H1 (cell line): ENCODE measurements at regions not wholly inside any gene's neighbourhood (a gene's known extent, or its start where the extent isn't known, plus 50 kb on each side); places are given as distances from the start of the nearest gene placed in this dataset.

Source experiments
- CTCF ChIA-PET: fragments of 300-600 bp; sonication (Branson Sonifier 250); formaldehyde crosslinking; loops from one replicate; lab custom pipeline; 2021; ENCODE audit not compliant: partially characterized antibody; lab: Charles Lee
- POLR2A ChIA-PET: fragments of 300-600 bp; sonication (Branson Sonifier 250); formaldehyde crosslinking; loops from one replicate; lab custom pipeline; 2021; ENCODE audit warnings: inconsistent platforms; ENCODE audit not compliant: partially characterized antibody; lab: Charles Lee
- DNase-seq, 2 experiments: peaks; one replicate each; pipeline versions ENCODE4 v3.0.0 to v3.0.0-alpha.2; 2010 to 2022; ENCODE audit warnings: low spot score in 2 of 2, low read depth in 1 of 2, mixed read lengths in 1 of 2
- FAIRE-seq: peaks from 2 replicates; lab custom pipeline; 2011; peaks lifted over from hg19 to GRCh38; lab: Jason Lieb, UNC
- H2AFZ ChIP-seq: 2 replicates; pipeline ENCODE4 v1.8.1; 2012; ENCODE audit warnings: low read length, inconsistent platforms
- H2AK5ac ChIP-seq: 2 replicates; pipeline ENCODE4 v1.6.1; 2013; ENCODE audit warnings: low read depth, low read length
- H2BK120ac ChIP-seq: replicated peaks from 2 replicates; pipeline ENCODE3; 2013; ENCODE audit warnings: low read depth, low read length, inconsistent platforms
- H2BK12ac ChIP-seq: 2 replicates; pipeline ENCODE4 v1.6.1; 2013; ENCODE audit warnings: low read depth, low read length
- H2BK15ac ChIP-seq: 2 replicates; pipeline ENCODE4 v1.6.1; 2013; ENCODE audit warnings: low read length
- H2BK20ac ChIP-seq: 2 replicates; pipeline ENCODE4 v1.6.1; 2013; ENCODE audit warnings: low read length
- H2BK5ac ChIP-seq: 2 replicates; pipeline ENCODE4 v1.6.1; 2013; ENCODE audit warnings: low read depth, low read length
- H3K14ac ChIP-seq: 2 replicates; pipeline ENCODE4 v1.6.1; 2013; ENCODE audit warnings: inconsistent platforms; ENCODE audit not compliant: insufficient read length
- H3K18ac ChIP-seq: 2 replicates; pipeline ENCODE4 v1.6.1; 2013; ENCODE audit warnings: low read length; ENCODE audit errors: extremely low read depth
- H3K23ac ChIP-seq: 2 replicates; pipeline ENCODE4 v1.6.1; 2013; ENCODE audit warnings: inconsistent platforms; ENCODE audit not compliant: insufficient read length
- H3K23me2 ChIP-seq: 2 replicates; pipeline ENCODE4 v1.6.1; 2013; ENCODE audit warnings: low read depth, low read length
- H3K27ac ChIP-seq: 2 replicates; pipeline ENCODE4 v1.6.1; 2011; ENCODE audit warnings: low read depth, low read length, inconsistent platforms
- H3K27me3 ChIP-seq, 4 experiments: replicated peaks in 1 of 4; 1 replicate in 1 of 4; 2 replicates in 3 of 4; pipeline versions ENCODE4 v1.6.1 to v1.8.1; 2011 to 2013; ENCODE audit warnings: low read length in 3 of 4, mild to moderate bottlenecking in 3 of 4, inconsistent platforms in 2 of 4, mixed read lengths in 2 of 4, moderate library complexity in 1 of 4; ENCODE audit not compliant: control insufficient read depth in 3 of 4, insufficient read depth in 3 of 4; ENCODE audit errors: extremely low read depth in 1 of 4
- H3K36me3 ChIP-seq, 4 experiments: 2 replicates each; pipeline versions ENCODE4 v1.6.1 to v1.8.1; 2011 to 2013; ENCODE audit warnings: mild to moderate bottlenecking in 4 of 4, low read length in 3 of 4, moderate library complexity in 2 of 4, control low read depth in 1 of 4, inconsistent platforms in 1 of 4; ENCODE audit not compliant: insufficient read depth in 4 of 4, control insufficient read depth in 2 of 4
- H3K4ac ChIP-seq: replicated peaks from 2 replicates; pipeline ENCODE3; 2013; ENCODE audit warnings: low read length, low read depth, mixed read lengths, inconsistent platforms; ENCODE audit not compliant: insufficient read length
- H3K4me1 ChIP-seq, 4 experiments: replicated peaks in 1 of 4; 1 replicate in 1 of 4; 2 replicates in 3 of 4; pipeline versions ENCODE4 v1.6.1 to v1.8.1; 2011 to 2013; ENCODE audit warnings: low read length in 3 of 4, inconsistent platforms in 2 of 4, mixed read lengths in 1 of 4; ENCODE audit not compliant: insufficient read depth in 4 of 4, control insufficient read depth in 3 of 4
- H3K4me2 ChIP-seq, 2 experiments: 2 replicates each; pipeline versions ENCODE4 v1.6.1 to v1.8.1; 2011 to 2013; ENCODE audit warnings: low read depth in 2 of 2, low read length in 2 of 2, control low read depth in 1 of 2, inconsistent platforms in 1 of 2, mild to moderate bottlenecking in 1 of 2; ENCODE audit not compliant: insufficient read depth in 1 of 2
- H3K4me3 ChIP-seq, 4 experiments: fragments of 200-600, 300-600 bp in 1 of 4; sonication (generic), shearing (Covaris generic), sonication (Bioruptor Twin) in 1 of 4; 2 replicates each; pipeline versions ENCODE4 v1.5.1 to v1.8.1; 2011 to 2016; ENCODE audit warnings: low read length in 4 of 4, low read depth in 3 of 4, control low read depth in 2 of 4, inconsistent platforms in 2 of 4, mild to moderate bottlenecking in 2 of 4, mixed read lengths in 1 of 4, moderate library complexity in 1 of 4; ENCODE audit not compliant: insufficient read depth in 2 of 4; ENCODE audit errors: extremely low read depth in 1 of 4
- H3K56ac ChIP-seq: replicated peaks from 2 replicates; pipeline ENCODE3; 2013; ENCODE audit warnings: low read depth, mild to moderate bottlenecking, mixed read lengths, low read length, inconsistent platforms; ENCODE audit not compliant: insufficient read length
- H3K79me1 ChIP-seq: 2 replicates; pipeline ENCODE4 v1.6.1; 2013; ENCODE audit warnings: low read depth, low read length, control low read depth
- H3K79me2 ChIP-seq, 2 experiments: 2 replicates each; pipeline versions ENCODE4 v1.6.1 to v1.8.1; 2012 to 2013; ENCODE audit warnings: low read length in 2 of 2, mild to moderate bottlenecking in 2 of 2, inconsistent platforms in 1 of 2; ENCODE audit not compliant: insufficient read depth in 2 of 2, control insufficient read depth in 1 of 2
- H3K9ac ChIP-seq, 4 experiments: replicated peaks in 1 of 4; 1 replicate in 1 of 4; 2 replicates in 3 of 4; pipeline versions ENCODE4 v1.6.1 to v1.8.1; 2011 to 2013; ENCODE audit warnings: low read depth in 3 of 4, low read length in 3 of 4, control low read depth in 2 of 4, mild to moderate bottlenecking in 2 of 4, moderate library complexity in 2 of 4, inconsistent platforms in 1 of 4; ENCODE audit errors: extremely low read depth in 1 of 4
- H3K9me3 ChIP-seq, 2 experiments: 2 replicates each; pipeline versions ENCODE4 v1.6.1 to v1.8.1; 2012 to 2013; ENCODE audit warnings: mild to moderate bottlenecking in 2 of 2, moderate library complexity in 2 of 2, control low read depth in 1 of 2, inconsistent platforms in 1 of 2, low read depth in 1 of 2, low read length in 1 of 2, mixed read lengths in 1 of 2; ENCODE audit not compliant: insufficient read depth in 2 of 2
- H4K20me1 ChIP-seq, 2 experiments: replicated peaks in 1 of 2; 2 replicates each; pipeline versions ENCODE3 to v1.8.1; 2011 to 2013; ENCODE audit warnings: inconsistent platforms in 2 of 2, low read length in 2 of 2, mild to moderate bottlenecking in 1 of 2; ENCODE audit not compliant: insufficient read depth in 2 of 2, control insufficient read depth in 1 of 2
- H4K5ac ChIP-seq: 2 replicates; pipeline ENCODE4 v1.6.1; 2013; ENCODE audit warnings: low read length, low read depth, mixed read lengths, inconsistent platforms; ENCODE audit not compliant: insufficient read length
- H4K8ac ChIP-seq: 2 replicates; pipeline ENCODE4 v1.8.0; 2013; ENCODE audit warnings: mild to moderate bottlenecking, moderate library complexity, low read length, inconsistent platforms; ENCODE audit not compliant: insufficient read depth; ENCODE audit errors: extremely low read depth
- H4K91ac ChIP-seq: replicated peaks from 2 replicates; pipeline ENCODE3; 2013; ENCODE audit warnings: low read length, mixed read lengths, inconsistent platforms; ENCODE audit not compliant: insufficient read length
- CTCF ChIP-seq, 3 experiments: IDR thresholded peaks; 1 replicate in 2 of 3; 2 replicates in 1 of 3; pipeline versions ENCODE4 v1.5.1 to v1.6.1; 2011; ENCODE audit warnings: low read length in 3 of 3, mild to moderate bottlenecking in 3 of 3, inconsistent platforms in 2 of 3, low read depth in 1 of 3, moderate library complexity in 1 of 3; ENCODE audit not compliant: insufficient read depth in 1 of 3; ENCODE audit errors: control extremely low read depth in 1 of 3
- E2F6 ChIP-seq: IDR thresholded peaks from 2 replicates; pipeline ENCODE4 v1.6.1; 2012; ENCODE audit warnings: inconsistent platforms
- MAX ChIP-seq: IDR thresholded peaks from 2 replicates; pipeline ENCODE4 v1.6.1; 2012; ENCODE audit warnings: inconsistent platforms
- RFX5 ChIP-seq: IDR thresholded peaks from 2 replicates; pipeline ENCODE4 v1.6.1; 2011; ENCODE audit warnings: low read depth, low read length, improper control_type of control experiment, borderline replicate concordance
- WGBS, 2 experiments: shearing (Covaris generic) in 1 of 2; methylation state at CpG; one replicate each; pipeline versions ENCODE4 v1.1.6 to v1.1.7; 2013 to 2015; ENCODE audit warnings: low lambda C conversion rate in 2 of 2, mixed read lengths in 2 of 2, inconsistent platforms in 1 of 2, low coverage in 1 of 2, missing lambda C conversion rate in 1 of 2; ENCODE audit not compliant: insufficient replicate concordance in 2 of 2, insufficient coverage in 1 of 2, insufficient read length in 1 of 2; ENCODE audit errors: extremely low coverage in 1 of 2, missing lambda C conversion rate in 1 of 2; 5-methylcytosine and 5-hydroxymethylcytosine counted together

GRCh38 chr1:25088946-25089345, 143.4 kb downstream of the SYF2 start:
- no peak overlapping the region for H3K18ac ChIP-seq
- H3K4me2 ChIP-seq: no peak overlapping the region
- H3K14ac ChIP-seq: no peak overlapping the region
- no peaks in the 10 kb centered on the region for H3K79me2 ChIP-seq
- H3K4me3 ChIP-seq: no peak overlapping the region
- H3K4me1 ChIP-seq: peaks cover 0 to 7% (median 3%) of the 10 kb centered on the region in 4 experiments; a peak in 2 of 7 replicates
- no peaks in the 10 kb centered on the region for H3K23me2 ChIP-seq
- H2BK12ac ChIP-seq: 0 out of 2 replicates have a peak overlapping the region, but pooled peaks have one; percentile 42
- H2BK15ac ChIP-seq: no peak overlapping the region
- no peaks in the 10 kb centered on the region for H3K79me1 ChIP-seq
- H3K23ac ChIP-seq: no peak overlapping the region
- no peak overlapping the region for H2AFZ ChIP-seq
- no peak overlapping the region for H4K91ac ChIP-seq
- H2BK5ac ChIP-seq: no peak overlapping the region
- CTCF ChIA-PET: interaction anchor here (1.5 to 7.7 kb wide), 2 partner anchors 10 to 191 kb away, joined by 3 to 61 read pairs; no protein-coding TSS in a partner anchor
- POLR2A ChIA-PET: no interaction called here
- no peak overlapping the region for H3K4ac ChIP-seq
- WGBS, 2 experiments: 75% methylated on average over 7 of the region's 7 CpGs; no CpG with 5 or more reads in 1 of the 2 experiments
- H3K27ac ChIP-seq: no peak overlapping the region
- no peaks in the 10 kb centered on the region for H3K27me3 ChIP-seq
- no peak overlapping the region for H4K5ac ChIP-seq
- DNase-seq: no peak
- no peaks in the 10 kb centered on the region for H3K9me3 ChIP-seq
- no peak overlapping the region; the same call in 1 of the 2 replicates for H2BK20ac ChIP-seq
- no peaks in the 10 kb centered on the region for H4K20me1 ChIP-seq
- H2AK5ac ChIP-seq: no peak overlapping the region
- FAIRE-seq: no peak
- H2BK120ac ChIP-seq: no peak overlapping the region
- H3K9ac ChIP-seq: no peak overlapping the region
- H3K56ac ChIP-seq: no peak overlapping the region
- peak overlapping the region; percentile 9; the same call in 1 of the 2 replicates for H4K8ac ChIP-seq
- H3K36me3 ChIP-seq: no peaks in the 10 kb centered on the region
- TF ChIP-seq RFX5 (no peak), MAX (peak; percentile 66), CTCF (IDR thresholded peaks at IDR 0.05; ENCODE audit: control extremely low read depth in 1 of 3, insufficient read depth in 1 of 3, low read depth in 1 of 3, low read length in 3 of 3) (peak; percentile 0 to 52 (median 39); a peak in 3 of 4 replicates), E2F6 (peak; percentile 48; the same call in 1 of the 2 replicates)
